Nephron (organoid): ENCODE measurements at regions not wholly inside any gene's neighbourhood (a gene's known extent, or its start where the extent isn't known, plus 50 kb on each side); places are given as distances from the start of the nearest gene placed in this dataset.

ENCODE experiments used
- H3K27ac Mint-ChIP-seq, 3 experiments: 2 replicates each; pipeline ENCODE4 v1.8.0; 2020; ENCODE audit warnings: mixed read lengths in 3 of 3, mild to moderate bottlenecking in 2 of 3, moderate library complexity in 1 of 3
- H3K27me3 Mint-ChIP-seq: 2 replicates; pipeline ENCODE4 v1.8.0; 2021; ENCODE audit warnings: low read depth, mild to moderate bottlenecking, moderate library complexity, mixed read lengths
- H3K36me3 Mint-ChIP-seq: 2 replicates; pipeline ENCODE4 v1.8.0; 2020; ENCODE audit warnings: low read depth, mixed read lengths
- H3K4me1 Mint-ChIP-seq: 2 replicates; pipeline ENCODE4 v1.8.0; 2020; ENCODE audit warnings: mixed read lengths
- H3K4me3 Mint-ChIP-seq, 3 experiments: 2 replicates each; pipeline ENCODE4 v1.8.0; 2020; ENCODE audit warnings: mild to moderate bottlenecking in 3 of 3, mixed read lengths in 3 of 3, moderate library complexity in 2 of 3
- H3K9me3 Mint-ChIP-seq: 2 replicates; pipeline ENCODE4 v1.8.0; 2020; ENCODE audit warnings: mixed read lengths
- CTCF ChIP-seq, 3 experiments: fragments of 200-600 bp; sonication (generic); IDR thresholded peaks; one replicate each; pipeline ENCODE4 v1.5.0; 2021; ENCODE audit warnings: antibody characterized with exemption in 3 of 3; ENCODE audit not compliant: unreplicated experiment in 3 of 3

DNA sequence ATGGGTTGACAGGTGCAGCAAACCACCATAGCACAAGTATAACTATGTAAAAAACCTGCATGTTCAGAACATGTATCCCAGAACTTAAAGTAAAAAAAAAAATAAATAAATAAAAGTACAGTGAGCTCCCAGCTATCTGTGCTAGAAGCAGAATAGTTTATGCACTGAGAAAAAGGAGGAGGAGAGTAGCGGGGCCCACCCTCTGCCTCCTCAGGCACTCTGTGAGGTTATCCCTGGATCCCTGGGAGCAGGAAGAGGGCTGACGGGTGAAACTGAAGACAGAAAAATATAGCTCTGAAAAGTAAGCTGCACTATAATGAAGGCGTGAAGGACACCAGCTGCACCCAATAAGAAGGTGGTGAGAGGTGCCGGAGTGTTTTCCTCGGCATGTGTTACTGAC, 117.2 kb downstream of the SIPA1L2 start:
- Mint-ChIP-seq H3K9me3 (no peaks in the 10 kb centered on the region), H3K4me1 (peaks cover 39% of the 10 kb centered on the region), H3K27ac (no peak overlapping the region), H3K4me3 (no peak overlapping the region), H3K27me3 (no peaks in the 10 kb centered on the region), H3K36me3 (peaks cover 36% of the 10 kb centered on the region)
- no peak for TF ChIP-seq CTCF (IDR thresholded peaks at IDR 0.05; ENCODE audit: unreplicated experiment in 3 of 3)

DNA sequence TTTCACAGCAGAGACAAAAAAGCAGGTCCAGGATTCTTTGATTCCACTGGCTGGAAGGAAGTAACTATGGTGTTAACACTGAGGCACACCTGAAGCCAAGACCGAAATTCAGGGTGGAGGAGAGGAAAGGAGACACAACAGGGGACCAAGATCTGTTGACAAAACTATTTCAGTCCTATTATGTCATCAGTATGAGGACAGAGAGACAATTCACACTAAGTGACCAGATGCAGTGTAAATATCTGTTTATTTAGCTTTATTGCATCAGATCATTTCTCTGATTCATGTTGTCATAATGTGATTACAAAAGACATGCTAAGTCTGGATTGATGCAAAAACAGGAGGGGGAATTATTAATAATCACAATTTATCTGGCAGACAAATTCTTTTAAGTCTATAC, 118.8 kb downstream of the SIPA1L2 start:
- peaks cover 36% of the 10 kb centered on the region for H3K36me3 Mint-ChIP-seq
- no peaks in the 10 kb centered on the region for H3K9me3 Mint-ChIP-seq
- no peaks in the 10 kb centered on the region for H3K27me3 Mint-ChIP-seq

DNA sequence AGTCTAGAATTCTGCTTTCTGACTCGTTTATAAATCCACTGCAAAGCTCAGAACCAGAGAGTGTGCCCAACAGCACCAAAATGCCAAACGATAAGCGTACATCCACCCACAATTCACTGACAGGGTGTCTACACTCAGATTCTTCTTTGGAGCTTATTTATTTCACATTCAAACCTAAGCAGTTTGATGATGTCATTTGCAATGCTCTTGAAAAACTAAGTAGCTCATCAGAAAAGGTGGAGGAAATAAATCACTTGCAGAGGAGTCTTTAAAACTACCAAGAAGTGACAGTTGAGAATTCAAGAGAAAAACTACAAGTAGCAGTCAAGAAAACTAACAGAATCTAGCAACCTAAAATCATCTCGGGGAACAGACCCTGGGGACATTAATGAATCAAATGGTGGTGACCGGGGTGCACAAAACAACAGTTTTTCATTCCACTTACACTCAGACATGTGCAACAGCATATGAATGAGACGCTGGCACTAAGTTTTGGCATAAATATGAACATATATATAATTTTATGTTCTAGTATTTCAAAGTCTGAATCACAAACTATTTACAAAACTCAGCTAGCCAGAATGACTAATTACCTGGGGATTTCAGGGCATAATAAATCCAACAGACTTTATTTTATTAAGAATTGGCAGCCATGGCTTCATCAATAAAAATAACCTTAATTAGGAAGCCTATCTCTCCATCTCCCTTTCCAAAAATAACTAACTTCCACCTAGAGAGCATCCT, 119.4 kb downstream of the SIPA1L2 start:
- Mint-ChIP-seq H3K4me1 (peaks cover 39% of the 10 kb centered on the region), H3K9me3 (no peaks in the 10 kb centered on the region)

More for the DNA sequence above, 118.8 kb downstream of the SIPA1L2 start:
- Mint-ChIP-seq H3K27ac (no peak overlapping the region), H3K4me1 (peaks cover 39% of the 10 kb centered on the region), H3K4me3 (no peak overlapping the region)
- TF ChIP-seq CTCF (IDR thresholded peaks at IDR 0.05; ENCODE audit: unreplicated experiment in 3 of 3): no peak

GRCh38 chr1:232509570-232509969, 120.4 kb downstream of the SIPA1L2 start:
- H3K27ac Mint-ChIP-seq: peak overlapping the region in 2 of 3 experiments; percentile 32 to 57
- H3K4me3 Mint-ChIP-seq: peak overlapping the region in 1 of 3 experiments; percentile 11
- no peaks in the 10 kb centered on the region for H3K9me3 Mint-ChIP-seq
- TF ChIP-seq CTCF (IDR thresholded peaks at IDR 0.05; ENCODE audit: unreplicated experiment in 3 of 3): no peak
- peaks cover 39% of the 10 kb centered on the region for H3K4me1 Mint-ChIP-seq
- H3K36me3 Mint-ChIP-seq: peaks cover 22% of the 10 kb centered on the region
- H3K27me3 Mint-ChIP-seq: peaks cover 4% of the 10 kb centered on the region

More for the DNA sequence above, 119.4 kb downstream of the SIPA1L2 start:
- Mint-ChIP-seq H3K4me3 (no peak overlapping the region), H3K36me3 (peaks cover 32% of the 10 kb centered on the region), H3K27me3 (peaks cover 2% of the 10 kb centered on the region), H3K27ac (peak overlapping the region in 1 of 3 experiments; percentile 32)
- no peak for TF ChIP-seq CTCF (IDR thresholded peaks at IDR 0.05; ENCODE audit: unreplicated experiment in 3 of 3)

GRCh38 chr1:232508130-232508701, 121.7 kb downstream of the SIPA1L2 start:
- no peaks in the 10 kb centered on the region for H3K9me3 Mint-ChIP-seq
- no peak overlapping the region for H3K4me3 Mint-ChIP-seq
- H3K36me3 Mint-ChIP-seq: peaks cover 11% of the 10 kb centered on the region
- H3K27me3 Mint-ChIP-seq: peaks cover 4% of the 10 kb centered on the region
- no peak for TF ChIP-seq CTCF (IDR thresholded peaks at IDR 0.05; ENCODE audit: unreplicated experiment in 3 of 3)
- peak overlapping the region in 1 of 3 experiments; percentile 50 for H3K27ac Mint-ChIP-seq
- peaks cover 37% of the 10 kb centered on the region for H3K4me1 Mint-ChIP-seq
